ENCODE measurements at regions not wholly inside any gene's neighbourhood (a gene's known extent, or its start where the extent isn't known, plus 50 kb on each side); places are given as distances from the start of the nearest gene placed in this dataset.

GRCh38 chr9:126152622-126153362 lies 173.8 kb upstream of the MVB12B start:
- TF ChIP-seq ZNF274 (IDR thresholded peaks at IDR 0.05; ENCODE audit: low read depth, low read length) (no peak), YY1 (IDR thresholded peaks at IDR 0.05; ENCODE audit: insufficient read depth, insufficient read length) (no peak), SUZ12 (IDR thresholded peaks at IDR 0.05; ENCODE audit: extremely low read depth, insufficient read depth, insufficient read length) (no peak)
- Histone ChIP-seq H3K4me1 (ENCODE audit: insufficient read depth, insufficient read length) (peaks cover 6% of the 10 kb centered on the region), H3K9ac (ENCODE audit: insufficient read length, low read depth) (no peak overlapping the region), H3K36me3 (ENCODE audit: insufficient read depth, insufficient read length, low read length) (no peaks in the 10 kb centered on the region), H3K9me3 (ENCODE audit: insufficient read depth, low read length) (no peaks in the 10 kb centered on the region), H3K4me3 (ENCODE audit: insufficient read length, low read depth) (no peak overlapping the region), H3K27me3 (ENCODE audit: insufficient read depth, insufficient read length) (peaks cover 15% of the 10 kb centered on the region)
- DNase-seq (ENCODE audit: low read depth, low spot score) = no peak

- DNase-seq (ENCODE audit: low read depth, low spot score) = no peak
- Histone ChIP-seq H3K9me3 (ENCODE audit: insufficient read depth, low read length) (no peaks in the 10 kb centered on the region), H3K27me3 (ENCODE audit: insufficient read depth, insufficient read length) (peaks cover 9% of the 10 kb centered on the region), H3K4me1 (ENCODE audit: insufficient read depth, insufficient read length) (peaks cover 6% of the 10 kb centered on the region), H3K4me3 (ENCODE audit: insufficient read length, low read depth) (no peak overlapping the region), H3K36me3 (ENCODE audit: insufficient read depth, insufficient read length, low read length) (no peaks in the 10 kb centered on the region), H3K9ac (ENCODE audit: insufficient read length, low read depth) (no peak overlapping the region)
- TF ChIP-seq SUZ12 (IDR thresholded peaks at IDR 0.05; ENCODE audit: extremely low read depth, insufficient read depth, insufficient read length) (no peak), YY1 (IDR thresholded peaks at IDR 0.05; ENCODE audit: insufficient read depth, insufficient read length) (no peak), ZNF274 (IDR thresholded peaks at IDR 0.05; ENCODE audit: low read depth, low read length) (no peak)
These were observed 173.2 kb upstream of the MVB12B start for GRCh38 chr9:126153382-126153781.

DNA sequence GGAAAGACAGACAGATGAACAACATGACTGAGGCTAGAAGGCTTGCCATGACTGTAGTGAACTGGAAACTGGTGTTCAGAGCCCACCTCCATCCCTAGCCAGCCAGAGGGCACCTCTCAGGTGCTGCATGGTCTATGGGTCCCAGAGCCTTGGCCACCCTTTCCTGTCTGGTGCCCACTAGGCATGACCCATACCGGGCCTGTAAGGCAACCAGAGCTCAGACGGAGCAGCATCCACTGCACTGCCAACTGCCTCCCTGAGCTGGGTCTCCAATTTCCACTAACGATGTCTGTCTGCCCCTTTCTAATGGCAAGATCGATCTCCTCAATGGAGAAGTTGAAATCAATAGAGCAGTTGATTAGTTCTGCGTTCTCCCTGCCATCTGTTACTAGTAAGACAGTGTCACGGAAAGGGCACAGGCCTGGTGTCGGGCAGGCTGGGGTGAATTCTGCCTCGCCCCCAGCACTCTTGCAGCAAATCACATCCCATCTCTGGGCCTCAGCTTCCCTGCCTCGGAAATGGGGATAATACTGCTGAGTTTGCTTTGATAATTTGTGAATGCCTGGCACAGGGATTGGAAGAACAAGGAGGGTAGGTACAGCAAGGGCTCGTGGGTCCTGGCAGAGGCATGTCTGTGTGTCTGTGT lies 172.3 kb upstream of the MVB12B start:
- Histone ChIP-seq H3K4me1 (ENCODE audit: insufficient read depth, insufficient read length) (peaks cover 6% of the 10 kb centered on the region), H3K36me3 (ENCODE audit: insufficient read depth, insufficient read length, low read length) (no peaks in the 10 kb centered on the region), H3K9me3 (ENCODE audit: insufficient read depth, low read length) (no peaks in the 10 kb centered on the region), H3K27me3 (ENCODE audit: insufficient read depth, insufficient read length) (peaks cover 2% of the 10 kb centered on the region), H3K9ac (ENCODE audit: insufficient read length, low read depth) (no peak overlapping the region), H3K4me3 (ENCODE audit: insufficient read length, low read depth) (no peak overlapping the region)
- TF ChIP-seq YY1 (IDR thresholded peaks at IDR 0.05; ENCODE audit: insufficient read depth, insufficient read length) (no peak), ZNF274 (IDR thresholded peaks at IDR 0.05; ENCODE audit: low read depth, low read length) (no peak), SUZ12 (IDR thresholded peaks at IDR 0.05; ENCODE audit: extremely low read depth, insufficient read depth, insufficient read length) (no peak)
- no peak for DNase-seq (ENCODE audit: low read depth, low spot score)

DNA sequence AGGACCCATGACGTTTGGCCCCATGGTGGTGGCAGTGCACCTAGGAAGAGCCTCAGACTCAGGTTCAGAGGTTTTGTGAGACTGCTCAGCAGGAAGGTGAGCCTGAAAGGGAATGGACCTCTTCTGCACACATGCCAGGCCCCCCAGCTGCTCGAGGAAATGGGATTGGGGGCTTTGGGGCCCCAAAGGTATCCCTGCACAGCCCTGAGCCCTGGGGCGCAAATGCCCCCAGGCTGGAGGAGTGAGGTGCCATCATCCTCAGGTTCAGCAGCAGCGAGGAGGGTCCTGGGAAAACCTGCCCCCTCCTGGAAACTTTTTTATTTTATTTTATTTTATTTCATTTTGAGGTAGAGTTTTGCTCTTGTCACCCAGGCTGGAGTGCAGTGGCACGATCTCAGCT lies 171.8 kb upstream of the MVB12B start:
- Histone ChIP-seq H3K4me3 (ENCODE audit: insufficient read length, low read depth) (no peak overlapping the region), H3K4me1 (ENCODE audit: insufficient read depth, insufficient read length) (peaks cover 6% of the 10 kb centered on the region), H3K27me3 (ENCODE audit: insufficient read depth, insufficient read length) (peaks cover 2% of the 10 kb centered on the region), H3K36me3 (ENCODE audit: insufficient read depth, insufficient read length, low read length) (no peaks in the 10 kb centered on the region), H3K9ac (ENCODE audit: insufficient read length, low read depth) (no peak overlapping the region), H3K9me3 (ENCODE audit: insufficient read depth, low read length) (no peaks in the 10 kb centered on the region)
- TF ChIP-seq SUZ12 (IDR thresholded peaks at IDR 0.05; ENCODE audit: extremely low read depth, insufficient read depth, insufficient read length) (no peak), YY1 (IDR thresholded peaks at IDR 0.05; ENCODE audit: insufficient read depth, insufficient read length) (no peak)
- no peak for DNase-seq (ENCODE audit: low read depth, low spot score)

DNA sequence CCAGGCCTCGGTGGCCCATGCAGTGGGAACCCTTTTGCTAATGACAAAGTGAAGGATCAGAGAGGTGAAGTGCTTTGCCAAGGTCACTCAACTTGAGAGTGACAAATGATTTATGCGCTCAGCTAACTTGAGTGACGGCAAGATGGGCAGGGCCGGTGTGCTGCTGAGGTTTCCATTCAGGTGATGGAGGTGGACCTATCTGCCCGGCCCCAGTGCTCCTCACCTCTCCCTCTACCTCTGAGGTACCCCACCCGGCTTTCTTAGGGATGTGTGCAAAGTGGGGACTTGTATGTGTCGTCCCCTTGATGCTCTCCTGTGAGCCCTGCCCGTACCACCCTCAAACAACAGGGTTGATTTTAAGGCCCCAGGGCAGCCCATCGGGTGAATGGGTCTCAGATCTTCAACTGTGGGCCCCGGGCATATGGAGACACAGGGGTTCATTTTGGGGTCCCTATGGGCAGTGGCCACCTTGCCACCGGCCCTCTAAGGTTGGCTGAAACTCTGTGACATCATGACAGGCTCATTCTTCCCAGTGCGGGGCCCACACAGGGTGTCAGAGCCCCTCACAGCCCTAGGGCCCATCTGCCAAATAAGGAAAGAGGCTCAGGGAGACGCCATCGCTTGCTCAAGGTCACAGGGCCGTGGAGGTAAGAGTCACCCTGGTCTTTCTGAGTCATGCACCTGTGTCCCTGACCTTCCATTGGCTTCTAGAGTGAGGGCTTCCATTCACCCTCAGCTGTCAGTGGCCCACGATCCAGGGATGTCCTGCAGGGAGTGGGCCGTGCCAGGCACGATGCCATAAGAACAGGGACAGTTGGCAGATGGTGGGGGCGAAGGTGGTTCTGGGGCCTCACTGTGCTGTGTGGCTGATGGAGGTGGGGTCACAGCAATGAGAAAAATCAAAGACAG lies 170.6 kb upstream of the MVB12B start:
- Histone ChIP-seq H3K9me3 (ENCODE audit: insufficient read depth, low read length) (no peaks in the 10 kb centered on the region), H3K36me3 (ENCODE audit: insufficient read depth, insufficient read length, low read length) (no peaks in the 10 kb centered on the region), H3K4me3 (ENCODE audit: insufficient read length, low read depth) (no peak overlapping the region), H3K4me1 (ENCODE audit: insufficient read depth, insufficient read length) (peaks cover 4% of the 10 kb centered on the region), H3K9ac (ENCODE audit: insufficient read length, low read depth) (no peak overlapping the region), H3K27me3 (ENCODE audit: insufficient read depth, insufficient read length) (peaks cover under 1% of the 10 kb centered on the region)
- DNase-seq (ENCODE audit: low read depth, low spot score) = no peak
- TF ChIP-seq YY1 (IDR thresholded peaks at IDR 0.05; ENCODE audit: insufficient read depth, insufficient read length) (no peak), ZNF274 (IDR thresholded peaks at IDR 0.05; ENCODE audit: low read depth, low read length) (no peak), SUZ12 (IDR thresholded peaks at IDR 0.05; ENCODE audit: extremely low read depth, insufficient read depth, insufficient read length) (no peak)

DNA sequence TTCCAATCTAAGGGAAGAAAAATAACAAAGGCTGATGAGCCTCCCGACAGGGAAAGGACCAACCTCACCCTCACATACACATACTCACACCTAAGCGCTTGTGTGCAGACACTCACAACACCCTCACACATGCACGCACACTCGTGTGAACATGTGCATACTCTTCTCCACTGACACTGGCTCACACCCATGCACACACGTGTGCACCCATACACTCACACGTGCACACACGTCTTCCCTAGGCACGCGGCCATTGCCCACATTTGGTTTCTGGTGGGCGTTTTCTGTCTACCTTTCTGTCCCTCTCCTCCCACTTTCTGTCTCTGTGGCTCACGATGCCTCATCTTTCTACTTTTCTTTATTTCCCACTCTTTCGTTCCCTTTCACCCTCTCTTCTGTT lies 169.7 kb upstream of the MVB12B start:
- no peak overlapping the region for H3K4me3 ChIP-seq (ENCODE audit: insufficient read length, low read depth)
- peaks cover 2% of the 10 kb centered on the region for H3K4me1 ChIP-seq (ENCODE audit: insufficient read depth, insufficient read length)
- H3K27me3 ChIP-seq (ENCODE audit: insufficient read depth, insufficient read length) = no peaks in the 10 kb centered on the region
- DNase-seq (ENCODE audit: low read depth, low spot score) = no peak
- H3K9ac ChIP-seq (ENCODE audit: insufficient read length, low read depth) = no peak overlapping the region
- no peaks in the 10 kb centered on the region for H3K36me3 ChIP-seq (ENCODE audit: insufficient read depth, insufficient read length, low read length)
- TF ChIP-seq YY1 (IDR thresholded peaks at IDR 0.05; ENCODE audit: insufficient read depth, insufficient read length) = no peak
- TF ChIP-seq SUZ12 (IDR thresholded peaks at IDR 0.05; ENCODE audit: extremely low read depth, insufficient read depth, insufficient read length) = no peak
- TF ChIP-seq ZNF274 (IDR thresholded peaks at IDR 0.05; ENCODE audit: low read depth, low read length) = no peak
- no peaks in the 10 kb centered on the region for H3K9me3 ChIP-seq (ENCODE audit: insufficient read depth, low read length)

DNA sequence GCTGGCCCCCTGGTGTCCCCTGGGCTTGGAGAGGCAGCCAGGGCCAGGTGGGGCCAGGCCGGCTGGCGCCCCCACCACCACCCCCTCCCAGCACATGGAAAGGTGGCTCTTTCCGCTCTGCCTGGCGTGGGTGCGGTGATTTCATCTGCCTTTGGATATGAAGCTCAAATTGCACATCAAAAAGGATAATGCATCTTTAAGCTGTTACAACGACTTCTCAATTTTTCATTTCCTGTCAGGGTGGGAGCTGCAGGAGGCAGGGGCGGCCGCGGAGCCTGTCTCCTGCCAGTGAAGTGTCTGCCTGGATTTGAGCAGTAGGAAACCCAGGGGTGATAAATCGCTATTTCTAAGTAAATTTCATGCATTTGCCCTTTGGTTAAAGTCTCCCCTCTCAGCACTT lies 169.2 kb upstream of the MVB12B start:
- no peak for TF ChIP-seq SUZ12 (IDR thresholded peaks at IDR 0.05; ENCODE audit: extremely low read depth, insufficient read depth, insufficient read length)
- no peak for TF ChIP-seq YY1 (IDR thresholded peaks at IDR 0.05; ENCODE audit: insufficient read depth, insufficient read length)
- no peak for TF ChIP-seq ZNF274 (IDR thresholded peaks at IDR 0.05; ENCODE audit: low read depth, low read length)
- Histone ChIP-seq H3K4me1 (ENCODE audit: insufficient read depth, insufficient read length) (peaks cover 1% of the 10 kb centered on the region), H3K9me3 (ENCODE audit: insufficient read depth, low read length) (no peaks in the 10 kb centered on the region), H3K27me3 (ENCODE audit: insufficient read depth, insufficient read length) (no peaks in the 10 kb centered on the region), H3K4me3 (ENCODE audit: insufficient read length, low read depth) (no peak overlapping the region), H3K36me3 (ENCODE audit: insufficient read depth, insufficient read length, low read length) (no peaks in the 10 kb centered on the region), H3K9ac (ENCODE audit: insufficient read length, low read depth) (no peak overlapping the region)
- no peak for DNase-seq (ENCODE audit: low read depth, low spot score)

Data from NT2/D1 (cell line).